LNCaP clone FGC (cell line): ENCODE measurements at regions not wholly inside any gene's neighbourhood (a gene's known extent, or its start where the extent isn't known, plus 50 kb on each side); places are given as distances from the start of the nearest gene placed in this dataset.

Source experiments
- DNase-seq: peaks from one replicate; pipeline ENCODE4 v3.0.0-alpha.2; 2011; ENCODE audit warnings: low read depth
- H3K4me3 ChIP-seq: 2 replicates; pipeline ENCODE4 v1.5.1; 2011; ENCODE audit warnings: mild to moderate bottlenecking, low read depth, low read length, control low read depth
- CTCF ChIP-seq: IDR thresholded peaks from 2 replicates; pipeline ENCODE4 v1.5.1; 2012; ENCODE audit warnings: mild to moderate bottlenecking; ENCODE audit not compliant: control insufficient read depth, insufficient read depth; ENCODE audit errors: extremely low read depth

GRCh38 chr7:81207801-81208200 lies 288.9 kb upstream of the SEMA3C start:
- TF ChIP-seq CTCF, result no peak
- DNase-seq, result no peak
- H3K4me3 ChIP-seq, result no peak overlapping the region

GRCh38 chr7:81206667-81207360 lies 288.0 kb upstream of the SEMA3C start:
- H3K4me3 ChIP-seq, result no peak overlapping the region
- no peak for DNase-seq
- no peak for TF ChIP-seq CTCF

GRCh38 chr7:81206217-81206616 lies 287.4 kb upstream of the SEMA3C start:
- TF ChIP-seq CTCF, result no peak
- no peak overlapping the region for H3K4me3 ChIP-seq
- no peak for DNase-seq

GRCh38 chr7:81201188-81201587 lies 282.3 kb upstream of the SEMA3C start:
- no peak for TF ChIP-seq CTCF

GRCh38 chr7:81198766-81199165 lies 279.9 kb upstream of the SEMA3C start:
- no peak for DNase-seq
- H3K4me3 ChIP-seq, result no peak overlapping the region
- no peak for TF ChIP-seq CTCF

More at GRCh38 chr7:81201188-81201587, 282.3 kb upstream of the SEMA3C start:
- no peak overlapping the region for H3K4me3 ChIP-seq
- no peak for DNase-seq

GRCh38 chr7:81197266-81197665 lies 278.4 kb upstream of the SEMA3C start:
- DNase-seq, result no peak
- no peak for TF ChIP-seq CTCF
- H3K4me3 ChIP-seq, result no peak overlapping the region

GRCh38 chr7:81195033-81195432 lies 276.2 kb upstream of the SEMA3C start:
- no peak overlapping the region for H3K4me3 ChIP-seq
- DNase-seq, result no peak
- no peak for TF ChIP-seq CTCF
